Kidney capillary endothelial cell (primary cell): ENCODE measurements at regions not wholly inside any gene's neighbourhood (a gene's known extent, or its start where the extent isn't known, plus 50 kb on each side); places are given as distances from the start of the nearest gene placed in this dataset.

Experiments used
- DNase-seq: peaks from one replicate; pipeline ENCODE4 v3.0.0-alpha.2; 2018; ENCODE audit warnings: low spot score

DNA sequence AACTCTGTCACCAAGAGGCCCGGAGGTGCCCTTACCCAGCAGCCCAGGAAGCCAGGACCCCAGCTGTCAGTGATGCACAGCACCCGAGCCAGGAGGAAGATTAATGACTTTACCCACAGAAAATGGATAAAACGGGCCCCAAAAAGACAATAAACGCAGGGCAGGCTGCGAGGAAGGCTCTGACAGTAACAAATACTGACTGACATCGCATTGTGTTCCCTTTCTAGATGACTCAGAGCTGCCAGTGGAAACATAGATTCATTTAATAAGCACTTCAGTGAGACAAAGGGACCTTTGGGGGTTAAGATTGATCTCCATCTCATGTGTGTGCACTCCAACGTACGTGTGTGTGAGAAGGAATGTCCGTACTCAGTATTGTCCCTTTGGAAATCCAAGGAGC, 225.3 kb upstream of the PPP2R3A start:
- no peak for DNase-seq

DNA sequence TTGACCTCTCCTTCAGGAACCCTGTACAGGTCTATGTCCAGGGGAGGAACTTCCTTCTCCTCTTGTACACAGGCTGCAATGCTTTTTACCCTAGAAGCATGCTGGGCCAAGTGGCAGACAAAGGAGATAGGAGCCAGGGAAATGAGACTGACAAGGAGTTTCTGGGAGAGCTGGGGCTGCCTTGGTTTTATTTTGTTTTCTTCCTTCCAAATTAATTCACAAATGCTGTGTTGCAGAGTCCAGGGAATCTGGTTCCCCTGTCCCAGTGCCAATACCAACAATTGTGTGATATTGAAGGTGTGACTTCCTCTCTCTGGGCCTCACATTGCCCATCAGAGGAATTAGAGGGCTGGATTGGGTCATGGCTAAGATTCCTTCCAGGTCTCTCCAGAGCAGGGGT, 224.8 kb upstream of the PPP2R3A start:
- DNase-seq, result no peak

DNA sequence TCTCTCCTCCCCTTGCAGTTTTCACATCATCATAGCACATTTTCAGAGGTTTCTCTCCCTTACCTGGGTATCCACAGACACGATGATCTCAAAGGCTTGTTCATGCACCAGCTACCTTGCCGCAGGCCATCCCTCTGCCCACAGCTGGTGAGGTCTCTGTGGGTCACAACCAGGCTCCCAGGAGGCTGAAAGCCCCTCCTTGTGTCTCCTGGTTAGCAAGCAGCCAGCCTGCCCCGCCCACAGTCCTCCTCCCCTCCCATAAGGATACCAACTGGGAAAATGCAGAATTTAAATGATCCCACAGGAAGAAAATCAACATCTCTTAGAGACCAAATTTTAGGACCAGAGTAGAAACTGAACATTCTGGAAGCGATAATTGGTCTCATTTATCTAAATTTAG, 213.5 kb upstream of the PPP2R3A start:
- DNase-seq, result no peak

DNA sequence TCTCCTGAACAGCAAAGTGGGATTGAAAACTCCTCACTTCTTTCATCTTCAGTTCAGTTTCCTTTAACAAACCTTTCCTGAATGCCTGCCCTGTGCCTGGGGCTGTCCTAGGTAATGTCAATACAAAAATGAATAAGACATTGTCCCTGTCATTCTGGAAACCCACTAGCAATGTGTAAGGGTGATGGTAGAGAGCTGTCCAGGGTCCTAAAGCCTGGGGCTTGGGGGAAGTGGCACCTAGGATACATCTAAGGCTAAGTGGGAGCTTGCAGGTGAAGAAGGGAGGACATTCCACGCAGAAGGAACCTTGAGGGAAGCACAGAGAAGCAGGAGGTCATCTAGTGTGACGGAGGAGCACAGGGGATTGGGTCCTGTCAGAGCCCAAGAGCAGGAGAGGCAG, 212.7 kb upstream of the PPP2R3A start:
- no peak for DNase-seq

DNA sequence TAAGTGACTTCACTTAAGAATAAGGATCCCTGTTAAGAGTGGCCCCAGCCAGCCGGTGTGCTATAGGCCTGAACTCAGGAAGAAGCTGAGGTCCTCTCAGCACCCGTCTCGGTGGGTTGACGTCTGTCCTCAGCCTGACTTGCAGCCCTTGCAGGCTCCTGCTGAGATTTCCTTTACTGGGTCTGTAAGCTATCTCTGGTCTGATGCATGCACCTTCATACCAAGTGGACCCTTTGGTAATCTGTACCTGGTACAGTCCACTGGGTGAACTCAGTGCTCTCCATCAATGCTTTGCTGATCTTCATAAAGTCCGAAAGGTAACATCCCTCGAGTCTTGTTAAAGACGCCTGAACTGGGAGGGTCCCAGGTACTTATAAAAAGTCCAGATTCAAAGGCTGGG, 212.0 kb upstream of the PPP2R3A start:
- DNase-seq, result no peak

DNA sequence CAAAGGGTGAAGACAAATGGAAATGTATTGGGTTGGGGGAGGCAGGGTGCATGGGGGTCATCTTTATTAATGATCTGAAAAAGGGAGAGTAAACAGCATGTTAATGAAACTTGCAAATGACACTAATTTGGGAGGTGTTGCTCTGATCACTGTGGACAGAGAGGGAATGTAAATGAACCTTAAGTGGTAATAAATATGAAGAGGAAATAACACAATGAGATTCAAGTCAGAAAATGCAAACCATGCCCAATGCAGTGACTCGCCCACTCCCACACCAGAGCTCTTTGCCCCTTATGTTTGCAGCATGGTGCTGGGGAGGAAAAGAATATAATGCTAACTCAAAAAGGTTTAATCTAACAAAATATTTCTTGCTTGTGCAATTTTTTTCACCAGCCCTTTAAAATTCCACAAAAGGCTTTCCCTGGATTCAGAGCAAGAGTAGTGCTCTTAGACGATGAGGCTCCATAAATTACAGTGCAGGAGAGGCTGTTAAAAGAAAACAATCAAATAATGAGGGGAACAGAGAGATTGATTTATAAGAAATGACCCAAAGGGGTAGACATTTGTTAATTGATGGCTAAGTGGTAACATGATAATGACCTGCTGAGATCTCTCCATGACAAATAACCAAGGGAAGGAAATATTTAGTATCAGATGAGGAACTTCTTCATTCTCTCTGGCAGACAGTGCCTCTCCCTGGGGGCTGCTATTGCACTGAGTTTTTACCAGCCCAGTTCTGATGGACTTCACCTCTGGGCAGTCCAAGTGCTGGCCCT, 210.0 kb upstream of the PPP2R3A start:
- DNase-seq, result no peak

DNA sequence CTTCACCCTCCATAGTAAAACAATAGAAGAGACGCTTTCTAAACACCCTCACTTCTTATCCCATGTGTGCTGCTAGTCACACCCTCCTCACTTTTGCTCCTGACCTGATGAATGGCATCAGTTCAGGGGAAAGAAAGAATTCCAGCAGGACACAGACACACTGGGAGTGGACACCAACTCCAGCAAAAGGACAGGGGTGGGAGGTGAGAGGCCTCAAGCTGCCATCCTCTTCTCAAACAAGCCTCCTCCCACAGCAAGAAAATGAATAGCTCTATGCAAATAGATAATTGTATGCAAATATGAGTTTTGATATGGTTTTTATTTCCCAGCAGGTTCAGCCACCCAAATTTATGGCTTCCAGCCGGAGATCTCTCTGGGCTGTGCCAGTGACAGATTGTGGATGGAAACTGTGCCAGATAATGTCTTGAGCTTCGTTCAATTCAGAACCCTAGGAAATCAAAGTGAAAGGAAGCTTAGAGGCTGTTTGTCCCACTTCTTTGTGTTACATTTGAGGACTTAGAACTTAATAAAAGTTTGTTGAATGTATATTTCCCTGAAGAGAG, 209.3 kb upstream of the PPP2R3A start:
- DNase-seq, result no peak

DNA sequence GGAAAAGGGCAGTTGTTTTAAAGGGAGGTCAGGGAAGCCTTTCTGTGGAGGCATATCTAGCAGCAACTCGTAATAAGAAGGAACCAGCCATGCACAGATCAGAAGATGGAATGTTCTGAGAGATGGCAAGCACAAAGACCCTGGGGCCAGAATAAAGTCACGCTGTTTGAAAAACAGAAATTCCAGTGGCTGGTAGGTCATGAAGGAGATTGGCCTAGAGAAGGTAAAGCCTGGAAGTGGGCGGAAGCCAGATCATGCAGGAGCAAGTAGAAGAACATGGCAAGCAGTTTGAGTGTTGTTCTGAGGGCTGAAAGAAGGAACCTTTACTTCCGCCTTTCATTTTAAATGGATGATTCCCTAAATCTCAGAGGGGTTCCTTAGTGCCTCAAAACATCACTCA, 208.1 kb upstream of the PPP2R3A start:
- DNase-seq, result no peak

DNA sequence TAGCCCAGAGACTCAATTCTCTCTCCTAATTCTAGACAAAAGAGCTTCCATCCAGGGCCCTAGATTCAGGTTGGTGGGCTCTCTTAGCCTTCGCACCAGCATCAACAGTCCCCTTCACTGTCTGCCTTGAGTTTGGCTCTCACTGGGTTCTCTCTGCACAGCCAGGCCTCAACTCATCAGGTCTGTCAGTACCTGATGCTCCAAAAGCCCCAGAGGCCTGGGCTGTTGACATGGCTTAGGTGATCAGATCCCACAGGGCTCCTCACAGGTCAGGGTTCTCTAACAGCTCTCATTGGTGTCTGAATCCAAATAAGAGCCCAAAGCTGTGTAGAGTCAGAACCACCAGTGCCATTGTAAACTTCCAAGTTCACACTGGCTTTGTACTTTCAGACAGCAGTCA, 206.6 kb upstream of the PPP2R3A start:
- no peak for DNase-seq

DNA sequence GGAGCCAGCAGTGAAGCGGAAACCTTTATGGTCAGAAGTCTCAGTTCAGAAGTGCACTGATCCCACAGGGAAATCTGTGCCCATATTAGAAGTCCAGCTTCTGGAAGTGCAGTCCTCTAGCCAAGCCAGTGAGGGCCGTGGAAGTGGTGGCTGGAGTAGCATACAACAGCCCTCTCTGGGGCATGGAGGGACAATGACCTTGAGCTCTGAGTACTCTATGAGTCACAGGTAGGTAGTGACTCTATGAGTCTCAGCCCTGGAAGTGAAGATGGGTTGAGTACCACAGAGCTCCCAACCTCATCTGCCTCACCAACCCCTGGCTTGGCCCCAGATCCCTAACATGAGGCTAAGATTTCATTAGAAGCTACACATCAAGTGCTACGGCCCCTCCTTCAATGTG, 205.9 kb upstream of the PPP2R3A start:
- no peak for DNase-seq

DNA sequence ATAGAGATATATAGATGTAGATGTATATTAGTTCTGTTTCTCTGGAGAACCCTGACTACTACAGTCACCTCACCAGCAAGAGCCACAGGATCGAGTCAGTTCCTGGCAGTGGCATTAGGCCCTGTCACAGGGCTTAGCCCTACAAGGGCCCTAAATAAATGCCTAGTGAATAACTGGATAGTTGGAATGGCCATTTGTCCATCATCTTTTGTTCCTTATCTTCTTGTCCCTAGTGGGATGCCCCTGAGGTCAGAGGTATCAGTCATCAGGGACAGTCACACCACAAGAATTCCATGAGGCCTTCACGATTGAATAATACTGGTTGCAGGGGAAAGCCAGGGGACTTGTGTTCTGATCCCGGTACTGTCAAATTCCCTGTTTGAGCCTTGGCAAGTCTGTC, 204.9 kb upstream of the PPP2R3A start:
- DNase-seq, result no peak

DNA sequence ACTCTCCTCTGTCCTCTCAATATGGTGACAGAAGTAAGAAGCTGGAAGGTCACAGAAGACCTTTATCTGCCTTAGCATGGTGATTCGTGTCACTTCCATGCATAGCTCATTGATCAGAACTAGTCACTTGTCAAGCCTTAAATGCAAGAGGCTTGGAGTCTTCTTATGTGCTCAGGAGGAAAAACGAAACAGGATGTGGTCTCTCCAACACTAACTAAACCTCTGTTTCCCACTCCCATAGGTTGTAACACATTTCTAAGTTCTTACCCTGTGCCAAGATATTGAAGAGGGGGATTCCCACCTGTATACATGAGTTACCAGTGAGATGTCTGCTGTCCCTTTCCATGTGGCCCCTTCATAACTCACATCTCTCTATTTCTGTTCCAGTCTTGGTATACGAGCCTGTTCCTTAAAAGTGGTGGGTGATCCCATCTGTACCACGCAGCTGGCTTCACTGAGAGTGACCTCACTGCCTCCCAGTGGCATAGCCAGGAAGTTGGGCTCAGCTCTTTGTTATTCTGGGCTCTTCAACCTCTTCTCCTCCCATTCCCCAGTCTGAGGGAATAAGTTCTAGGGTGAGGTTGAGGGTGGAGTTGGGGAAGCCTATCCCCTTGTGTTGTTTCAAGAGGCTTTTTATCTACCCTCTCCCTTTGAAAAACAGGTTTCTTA, 203.2 kb upstream of the PPP2R3A start:
- DNase-seq, result no peak

DNA sequence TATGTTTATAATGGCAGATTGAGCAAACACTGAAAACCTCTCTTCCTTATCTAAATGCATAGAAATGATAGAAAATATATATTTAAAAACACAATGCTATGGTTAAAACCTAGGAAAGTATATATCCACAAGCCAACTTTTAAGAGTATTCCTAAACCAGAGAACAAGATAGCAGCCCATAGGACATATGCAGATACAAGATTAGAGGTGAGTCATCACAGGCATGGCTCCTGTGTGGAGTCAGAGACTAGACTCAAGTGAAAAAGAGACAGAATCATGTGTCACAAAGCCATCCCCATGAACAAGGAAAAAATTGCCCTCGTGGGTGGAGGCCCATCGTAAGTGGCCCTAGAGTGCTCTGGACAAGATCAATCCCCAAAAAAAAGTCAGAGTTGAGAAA, 199.4 kb upstream of the PPP2R3A start:
- no peak for DNase-seq

DNA sequence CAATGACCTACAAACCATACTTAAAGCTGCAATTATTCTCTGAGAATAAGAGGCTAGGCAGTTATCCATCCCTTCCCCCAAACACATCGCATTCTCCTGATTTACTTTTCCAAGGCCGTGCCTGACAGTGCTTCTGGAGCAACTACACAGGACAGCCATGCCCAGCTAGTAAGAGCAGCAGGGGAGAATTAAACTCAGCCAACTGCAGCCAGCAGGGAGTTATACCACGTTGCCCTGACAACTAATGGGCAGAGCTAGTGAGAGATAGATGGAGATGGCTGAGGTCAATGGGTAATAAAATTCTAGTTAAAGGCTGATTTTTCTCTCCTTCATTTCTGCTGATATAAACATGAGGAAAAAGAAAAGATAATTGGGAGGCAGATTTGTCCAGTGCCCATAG, 193.8 kb upstream of the PPP2R3A start:
- DNase-seq, result no peak

DNA sequence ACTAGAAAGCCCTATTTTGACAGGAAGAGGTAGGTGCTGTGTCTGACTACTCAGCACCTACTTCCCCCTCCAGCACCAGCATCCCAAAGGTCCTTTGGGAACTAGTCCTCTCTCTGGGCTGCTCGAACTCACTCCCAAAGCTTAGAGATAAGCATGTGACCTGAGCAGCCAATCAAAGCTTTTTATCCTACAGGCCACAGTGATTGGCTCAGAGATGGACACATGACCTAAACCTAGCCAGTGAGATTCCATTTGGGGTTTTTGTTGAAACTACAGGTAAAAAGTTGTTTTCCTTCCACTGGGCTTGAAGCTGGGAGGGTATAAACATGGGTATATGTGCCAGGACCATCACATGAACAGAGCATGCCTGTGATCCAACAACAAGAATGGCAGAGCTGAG, 186.5 kb upstream of the PPP2R3A start:
- no peak for DNase-seq

DNA sequence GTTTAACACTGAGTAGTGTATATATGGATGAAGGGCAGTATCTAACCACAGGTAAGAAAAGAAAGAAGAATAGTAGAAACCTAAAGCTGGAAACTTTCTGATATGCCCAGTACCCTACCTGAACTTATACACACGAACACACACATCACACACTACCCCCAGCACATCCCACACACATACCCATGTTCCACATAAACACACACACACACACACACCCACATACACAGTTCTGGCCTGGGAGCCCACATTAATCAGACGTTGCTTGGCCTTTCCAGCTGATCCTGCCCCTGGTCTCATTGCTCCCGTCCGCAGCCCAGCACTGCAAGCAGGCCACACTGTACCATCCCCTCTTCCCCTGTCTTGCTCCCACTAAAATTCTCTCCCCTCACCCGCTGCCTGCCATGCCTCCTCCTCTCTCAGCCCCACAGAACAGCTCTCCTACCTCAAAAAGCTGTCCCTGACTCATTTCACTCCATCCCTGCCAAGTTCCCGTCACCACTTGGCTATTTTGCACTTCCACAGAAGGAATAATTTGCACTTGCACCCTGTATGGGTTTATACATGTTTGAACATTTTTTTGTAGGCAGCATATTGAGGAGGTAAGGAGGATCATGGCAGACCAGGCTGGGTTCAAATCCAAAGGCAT, 185.8 kb upstream of the PPP2R3A start:
- DNase-seq, result no peak

DNA sequence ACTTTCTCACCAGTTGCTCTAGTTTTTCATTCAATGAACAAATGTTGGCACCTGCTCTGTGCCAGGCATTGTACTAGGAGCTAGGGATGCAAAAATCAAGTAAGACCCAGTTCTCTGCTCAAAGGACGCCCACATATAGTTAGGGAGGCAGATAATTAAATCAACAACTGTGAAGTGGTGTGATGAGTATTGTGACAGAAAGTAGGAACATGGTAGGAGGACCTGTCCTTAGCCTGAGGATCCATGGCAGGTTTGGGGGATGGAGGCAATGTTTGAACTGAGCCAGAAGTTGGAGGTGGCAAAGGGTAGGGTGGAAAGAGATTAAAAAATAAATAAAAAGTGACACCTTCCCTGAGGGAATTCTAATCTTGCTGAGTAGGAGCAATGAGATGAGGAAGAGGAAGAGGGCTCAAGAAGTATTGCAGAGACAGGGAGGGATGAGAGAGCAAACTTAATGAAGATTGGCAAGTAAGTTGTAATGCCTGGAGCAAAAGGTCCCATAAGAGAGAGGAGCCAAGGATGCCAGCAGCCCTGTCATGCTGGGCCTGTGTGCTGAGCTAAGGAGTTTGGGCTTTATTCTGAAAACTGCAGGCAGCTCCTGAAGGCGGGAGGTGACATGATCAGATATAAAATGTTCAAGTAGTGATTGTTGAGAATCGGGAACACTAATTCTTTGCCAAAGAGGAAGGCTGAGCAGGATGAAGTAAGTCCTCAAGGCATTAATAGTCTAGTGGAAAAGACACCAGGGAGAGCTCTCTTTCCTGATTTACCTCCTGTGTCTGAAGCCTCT, 184.3 kb upstream of the PPP2R3A start:
- DNase-seq, result no peak

DNA sequence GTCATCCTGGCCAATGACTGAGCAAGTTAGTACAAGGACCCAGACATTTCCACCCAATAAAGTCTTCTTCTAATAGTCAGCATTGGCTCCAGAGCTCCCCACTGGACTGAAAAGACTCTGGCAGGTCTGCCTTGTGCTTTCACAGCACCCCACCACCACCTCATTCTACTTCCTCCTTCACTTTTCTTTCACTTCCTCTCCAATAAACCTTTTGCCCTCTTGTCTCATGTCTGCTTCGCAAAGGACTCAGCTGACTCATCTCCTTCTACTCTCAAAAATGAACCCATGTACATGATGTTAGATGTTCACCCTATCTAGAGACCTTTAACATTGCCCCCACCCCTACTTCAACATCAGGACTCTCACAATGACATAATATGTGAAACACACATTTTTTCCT, 181.0 kb upstream of the PPP2R3A start:
- DNase-seq, result no peak

DNA sequence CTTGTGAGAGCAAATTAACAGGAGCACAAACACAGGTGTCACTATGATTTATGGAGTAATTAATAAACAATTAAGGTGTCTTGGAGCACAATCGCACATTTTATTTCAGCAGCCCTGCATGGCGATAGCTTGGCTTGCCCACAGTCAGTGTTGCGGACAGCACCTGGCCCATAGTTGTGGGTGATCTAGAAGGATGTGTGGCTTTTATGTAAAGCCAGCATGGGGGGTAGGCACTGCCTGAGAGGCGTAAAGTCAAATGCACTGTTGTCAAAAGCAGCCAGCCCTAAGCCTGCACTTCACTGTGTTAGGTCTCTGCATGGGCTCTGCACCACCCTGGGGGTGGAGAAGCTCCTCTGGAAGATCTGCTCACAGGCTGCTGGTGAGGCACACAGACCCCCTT, 177.4 kb upstream of the PPP2R3A start:
- no peak for DNase-seq

DNA sequence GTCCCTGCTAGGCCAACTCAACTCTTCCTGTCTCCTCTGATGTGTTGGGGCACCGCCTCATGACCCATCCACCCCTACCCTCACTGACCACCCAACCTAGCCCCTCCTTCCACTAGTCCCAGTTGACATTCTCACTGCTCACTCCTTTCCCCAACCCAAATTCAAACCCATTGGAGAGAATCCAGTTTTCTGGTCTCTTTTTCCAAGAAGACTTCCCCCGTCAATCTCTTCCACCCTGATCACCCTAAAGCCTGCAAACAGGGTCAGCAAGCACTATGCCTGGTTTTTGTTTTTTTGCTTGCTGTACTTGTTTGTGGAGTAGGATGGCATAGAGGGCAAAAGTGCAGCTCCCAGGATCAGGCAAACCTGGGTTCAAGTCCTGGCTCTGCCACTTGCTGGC, 176.6 kb upstream of the PPP2R3A start:
- no peak for DNase-seq

DNA sequence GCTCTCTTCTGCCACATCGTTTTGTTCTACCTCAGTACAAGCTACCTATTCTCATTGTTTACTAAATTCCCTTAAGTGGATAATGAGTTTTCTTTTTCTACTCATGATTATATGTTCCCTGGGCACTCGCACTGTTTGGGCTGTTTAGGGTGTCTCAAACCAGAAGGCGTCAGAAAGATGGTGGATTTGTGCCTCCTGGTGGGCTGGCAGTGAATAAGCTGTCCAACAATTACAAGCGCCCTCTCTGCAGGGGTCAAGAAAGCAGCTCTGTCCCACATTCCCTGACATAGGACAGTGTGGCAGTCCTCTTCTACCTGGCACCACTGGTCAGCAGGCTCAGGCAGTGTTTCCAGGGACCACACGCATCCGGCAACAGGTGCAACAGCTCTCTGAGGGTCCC, 173.4 kb upstream of the PPP2R3A start:
- DNase-seq, result no peak

DNA sequence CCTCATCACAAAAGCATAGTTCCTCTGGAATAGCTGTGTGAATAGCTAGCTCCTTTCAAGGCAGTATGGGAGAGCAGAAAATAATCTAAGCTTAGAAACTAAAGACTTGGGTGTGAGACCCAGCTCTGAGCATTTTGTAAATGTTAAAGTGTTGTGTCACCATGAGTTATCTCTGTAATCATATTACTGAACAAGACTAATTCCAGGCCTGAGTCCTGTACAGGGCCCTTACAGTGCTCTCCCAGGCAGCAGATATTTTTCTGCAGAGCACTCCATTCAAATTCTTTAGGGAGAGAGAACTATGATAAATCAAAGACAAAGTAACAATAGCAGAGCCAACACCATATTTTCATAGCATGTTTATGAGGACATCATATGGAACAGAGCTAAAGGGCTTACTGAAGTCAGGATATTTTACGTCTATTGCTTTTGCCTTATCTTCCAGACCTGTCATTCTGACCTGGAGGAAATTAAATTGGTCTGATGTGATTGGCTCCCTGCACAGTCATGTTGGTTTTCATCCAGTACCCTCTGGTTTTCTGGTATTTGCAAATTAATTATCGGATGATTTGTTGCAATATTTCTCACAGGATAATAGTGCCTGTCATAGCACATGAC, 172.6 kb upstream of the PPP2R3A start:
- no peak for DNase-seq
